ENCODE measurements at regions not wholly inside any gene's neighbourhood (a gene's known extent, or its start where the extent isn't known, plus 50 kb on each side); places are given as distances from the start of the nearest gene placed in this dataset.

- ChIA-PET CTCF (interaction anchor here (0.6 to 1.4 kb wide), 12 partner anchors 10 to 258 kb away, joined by 3 to 10 read pairs (median 4); no protein-coding TSS in a partner anchor), POLR2A (no interaction called here)
Observed at GRCh38 chr6:3990692-3991491, 88.0 kb downstream of the FAM217A start.

GRCh38 chr6:3991941-3992340 lies 87.0 kb downstream of the FAM217A start:
- POLR2A ChIA-PET: no interaction called here
- CTCF ChIA-PET: interaction anchor here (0.7 to 1.4 kb wide), 3 partner anchors 230 to 259 kb away, joined by 3 to 8 read pairs (median 3); no protein-coding TSS in a partner anchor

- ChIA-PET CTCF (no interaction called here), POLR2A (no interaction called here)
Observed at GRCh38 chr6:3996349-3996748, 82.6 kb downstream of the FAM217A start.

DNA sequence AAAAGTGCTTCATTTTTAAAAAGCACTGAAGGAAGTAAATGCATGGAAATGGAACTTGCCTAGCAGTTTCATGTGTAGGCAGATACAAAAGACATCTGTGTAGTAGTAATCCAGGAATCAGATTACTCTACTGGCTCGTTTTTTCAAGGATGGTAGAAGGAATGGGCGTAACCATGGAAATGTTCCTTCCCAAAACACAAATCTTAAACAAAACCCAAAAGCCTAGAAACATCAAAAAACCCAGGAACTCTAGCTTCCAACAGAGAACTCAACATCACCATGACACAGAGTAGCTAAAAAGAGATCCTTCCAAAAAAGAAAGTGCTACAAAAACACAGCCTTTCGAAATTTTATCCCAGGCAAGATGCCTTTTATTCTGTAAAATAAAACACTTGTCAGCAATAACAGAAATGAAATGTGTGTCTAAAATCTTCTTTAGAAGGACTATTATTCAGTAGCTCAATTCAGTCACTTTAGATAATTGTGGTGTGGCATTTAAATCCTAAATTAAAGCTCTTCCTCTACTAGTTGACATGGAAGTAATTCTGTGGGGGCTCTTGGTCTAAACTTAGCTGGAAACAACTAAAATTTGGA lies 81.7 kb downstream of the FAM217A start:
- ChIA-PET CTCF (interaction anchor here (1.3 kb wide), 1 partner anchor 148 kb away, joined by 4 read pairs; the partner anchor contains the start of gene FAM50B), POLR2A (no interaction called here)

GRCh38 chr6:3999800-4000661 lies 78.9 kb downstream of the FAM217A start:
- ChIA-PET POLR2A (no interaction called here), CTCF (interaction anchor here (0.6 kb wide), 1 partner anchor 102 kb away, joined by 3 read pairs; no protein-coding TSS in a partner anchor)

DNA sequence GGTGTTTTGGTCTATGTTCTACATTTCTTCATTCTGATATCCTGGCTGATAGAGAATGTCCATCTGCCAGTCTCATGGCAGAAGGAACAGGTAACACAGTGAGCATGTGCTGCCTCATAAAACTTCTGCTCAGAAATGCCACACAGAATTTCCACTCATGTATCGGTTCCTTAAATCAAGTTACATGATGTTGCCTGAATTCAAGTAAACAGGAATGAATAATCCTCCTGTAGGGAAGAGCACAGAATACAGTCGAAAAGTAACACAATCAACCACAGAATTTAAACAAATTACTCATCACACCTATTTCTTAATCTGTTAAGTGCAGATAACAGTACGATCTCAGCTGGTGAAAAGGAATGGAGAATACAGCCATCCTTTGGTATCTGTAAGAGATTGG lies 74.7 kb downstream of the FAM217A start:
- CTCF ChIA-PET: no interaction called here
- POLR2A ChIA-PET: no interaction called here

DNA sequence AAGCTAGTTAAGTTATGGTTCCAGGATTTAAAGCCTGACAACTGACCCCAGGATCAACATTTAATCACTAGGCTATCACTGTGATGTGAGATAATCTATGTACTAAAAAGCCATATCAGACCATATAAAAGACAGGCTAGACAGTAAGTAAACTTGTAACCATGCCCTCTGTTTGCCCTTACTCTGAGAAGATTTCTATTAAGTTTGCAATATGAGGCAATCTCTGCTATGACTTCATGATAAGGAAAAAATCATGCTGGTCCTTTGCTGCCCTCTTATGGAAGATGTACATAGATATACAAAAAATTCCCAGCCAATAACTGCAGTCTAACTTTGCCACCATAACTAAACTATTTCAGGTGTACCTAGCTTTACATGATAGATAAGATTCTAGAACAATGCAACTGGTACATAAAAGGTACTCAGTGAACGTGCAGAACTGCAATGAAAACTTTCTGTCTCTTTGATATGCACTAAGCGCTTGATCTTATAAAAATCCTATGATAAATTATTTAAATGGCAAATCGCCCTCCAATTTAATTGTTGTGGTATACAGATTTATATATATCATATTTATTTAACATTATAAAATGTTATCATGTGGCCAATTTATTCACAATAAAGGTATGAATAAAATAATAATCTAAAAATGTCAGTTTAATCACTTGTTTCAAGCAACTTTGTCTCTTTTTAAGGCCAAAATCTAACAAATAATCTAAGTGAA lies 70.5 kb downstream of the FAM217A start:
- CTCF ChIA-PET: interaction anchor here (0.8 to 2.5 kb wide), 7 partner anchors 10 to 266 kb away, joined by 3 to 8 read pairs (median 3); partner anchors contain the start of gene FAM50B
- POLR2A ChIA-PET: interaction anchor here (1.1 to 1.2 kb wide), 3 partner anchors 10 to 13 kb away, joined by 3 to 7 read pairs (median 3); a partner anchor contains a TSS

DNA sequence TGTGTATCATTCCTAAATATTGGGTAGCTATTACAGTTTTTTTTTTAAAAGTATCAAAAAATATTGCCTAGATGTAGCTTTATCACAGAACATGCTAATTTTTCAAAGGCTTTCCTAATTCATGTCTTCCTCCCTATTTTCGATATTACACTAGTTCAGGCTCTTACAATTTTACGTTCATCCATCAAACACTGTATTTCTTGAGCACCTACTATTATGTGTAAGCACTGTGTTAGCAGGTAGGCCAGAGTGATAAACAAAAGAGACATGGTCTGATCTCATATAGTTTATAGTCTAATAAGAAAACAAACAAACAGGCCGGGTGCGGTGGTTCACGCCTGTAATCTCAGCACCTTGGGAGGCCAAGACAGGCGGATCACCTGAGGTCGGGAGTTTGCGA lies 69.5 kb downstream of the FAM217A start:
- ChIA-PET CTCF (interaction anchor here (1.1 to 2.5 kb wide), 3 partner anchors 9 to 14 kb away, joined by 3 to 8 read pairs (median 6); a partner anchor contains a TSS), POLR2A (interaction anchor here (0.9 kb wide), 1 partner anchor 12 kb away, joined by 4 read pairs; a partner anchor contains a TSS)

DNA sequence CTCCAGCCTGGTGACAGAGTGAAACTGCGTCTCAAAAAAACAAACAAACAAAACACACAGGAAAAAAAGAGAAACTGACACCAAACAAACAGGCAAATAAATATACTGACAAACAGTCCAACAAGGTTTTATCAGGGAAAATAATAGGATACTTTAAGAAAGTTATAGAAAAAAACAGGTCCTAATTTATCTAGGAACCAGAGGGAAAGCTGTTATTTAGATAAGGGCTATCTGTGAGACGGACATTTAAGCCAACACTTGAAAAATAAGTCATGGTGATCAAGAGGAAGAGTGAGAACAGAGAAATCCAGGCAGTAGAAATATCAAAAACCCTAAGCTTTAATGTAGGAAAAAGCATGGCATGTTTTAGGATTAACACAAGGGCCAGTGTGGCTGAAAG lies 68.9 kb downstream of the FAM217A start:
- POLR2A ChIA-PET: no interaction called here

GRCh38 chr6:4010689-4011090 lies 68.2 kb downstream of the FAM217A start:
- ChIA-PET CTCF (interaction anchor here (1.8 to 2.5 kb wide), 2 partner anchors 8 to 11 kb away, joined by 6 to 8 read pairs; a partner anchor contains a TSS), POLR2A (no interaction called here)

More for the DNA sequence above, 68.9 kb downstream of the FAM217A start:
- CTCF ChIA-PET: interaction anchor here (1.8 to 2.5 kb wide), 2 partner anchors 9 to 12 kb away, joined by 6 to 8 read pairs; a partner anchor contains a TSS

DNA sequence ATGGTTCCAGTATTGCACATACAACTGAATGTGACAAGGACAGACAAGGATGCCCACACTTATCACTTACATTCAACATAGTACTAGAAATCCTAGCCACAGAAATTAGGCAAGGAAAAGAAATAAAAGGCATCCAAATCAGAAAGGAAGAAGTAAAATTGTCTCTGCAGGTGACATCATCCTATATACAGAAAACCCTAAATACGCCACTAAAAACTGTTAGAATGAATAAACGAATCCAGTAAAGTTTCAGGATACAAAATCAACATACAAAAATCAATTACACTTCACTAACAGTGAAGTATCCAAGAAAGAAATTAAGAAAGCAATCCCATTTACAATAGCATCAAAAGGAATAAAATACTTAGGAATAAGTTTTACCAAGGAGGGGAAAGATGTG lies 66.1 kb downstream of the FAM217A start:
- ChIA-PET POLR2A (no interaction called here), CTCF (interaction anchor here (0.8 kb wide), 2 partner anchors 80 to 163 kb away, joined by 3 to 5 read pairs; partner anchors contain the start of gene FAM50B)

DNA sequence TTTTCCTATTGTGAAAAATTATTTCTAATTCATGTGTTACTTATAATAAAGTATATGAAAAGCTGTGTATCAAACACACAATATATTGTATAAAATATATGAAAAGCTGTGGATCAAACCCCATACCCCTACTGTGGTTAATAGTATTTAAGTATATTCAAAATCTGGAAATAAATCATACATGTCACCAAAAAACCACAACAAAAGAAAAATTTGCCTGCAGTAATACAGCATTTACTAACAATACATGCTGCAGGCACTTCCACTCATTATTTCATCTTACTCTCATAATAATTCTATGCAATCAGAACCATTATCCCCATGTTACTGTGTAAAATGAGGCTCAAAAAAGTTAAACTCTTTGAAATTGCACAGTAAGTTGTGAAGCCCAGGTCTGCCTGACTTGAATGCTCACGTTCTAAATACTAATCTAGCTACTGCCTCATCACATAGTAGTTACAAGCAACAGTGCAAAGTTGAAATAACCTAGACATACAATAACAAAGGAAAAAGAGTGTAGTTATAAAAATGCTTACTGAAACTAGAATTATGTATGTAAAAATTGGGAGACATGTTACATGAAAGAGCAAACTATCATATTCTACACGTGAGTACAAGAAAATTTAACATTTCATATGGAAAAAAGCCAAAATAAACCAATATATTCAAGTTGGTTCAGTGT lies 61.7 kb downstream of the FAM217A start:
- POLR2A ChIA-PET: no interaction called here

DNA sequence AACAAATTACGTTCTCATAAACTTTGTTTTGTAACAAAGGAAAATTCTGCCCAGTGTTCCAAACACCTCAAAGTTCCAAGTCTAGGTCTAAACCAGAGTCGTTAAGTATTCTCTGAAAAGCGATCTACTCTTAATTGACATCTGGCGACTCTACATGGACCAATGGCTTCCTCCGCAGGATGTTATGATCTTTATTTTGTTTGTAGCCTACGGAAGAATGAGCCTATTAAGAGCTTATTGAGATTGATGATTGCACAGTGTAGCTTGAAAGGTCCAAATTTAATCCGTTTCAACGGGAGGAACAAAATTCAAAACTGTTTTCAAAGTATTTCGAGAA lies 61.1 kb downstream of the FAM217A start:
- ChIA-PET CTCF (interaction anchor here (2.2 kb wide), 1 partner anchor 8 kb away, joined by 8 read pairs; no protein-coding TSS in a partner anchor), POLR2A (interaction anchor here (0.5 to 1.5 kb wide), 4 partner anchors 118 to 1267 kb away, joined by 3 to 9 read pairs (median 4); partner anchors contain the start of genes ECI2 and MYLK4)

More for the DNA sequence above, 61.7 kb downstream of the FAM217A start:
- CTCF ChIA-PET: no interaction called here

DNA sequence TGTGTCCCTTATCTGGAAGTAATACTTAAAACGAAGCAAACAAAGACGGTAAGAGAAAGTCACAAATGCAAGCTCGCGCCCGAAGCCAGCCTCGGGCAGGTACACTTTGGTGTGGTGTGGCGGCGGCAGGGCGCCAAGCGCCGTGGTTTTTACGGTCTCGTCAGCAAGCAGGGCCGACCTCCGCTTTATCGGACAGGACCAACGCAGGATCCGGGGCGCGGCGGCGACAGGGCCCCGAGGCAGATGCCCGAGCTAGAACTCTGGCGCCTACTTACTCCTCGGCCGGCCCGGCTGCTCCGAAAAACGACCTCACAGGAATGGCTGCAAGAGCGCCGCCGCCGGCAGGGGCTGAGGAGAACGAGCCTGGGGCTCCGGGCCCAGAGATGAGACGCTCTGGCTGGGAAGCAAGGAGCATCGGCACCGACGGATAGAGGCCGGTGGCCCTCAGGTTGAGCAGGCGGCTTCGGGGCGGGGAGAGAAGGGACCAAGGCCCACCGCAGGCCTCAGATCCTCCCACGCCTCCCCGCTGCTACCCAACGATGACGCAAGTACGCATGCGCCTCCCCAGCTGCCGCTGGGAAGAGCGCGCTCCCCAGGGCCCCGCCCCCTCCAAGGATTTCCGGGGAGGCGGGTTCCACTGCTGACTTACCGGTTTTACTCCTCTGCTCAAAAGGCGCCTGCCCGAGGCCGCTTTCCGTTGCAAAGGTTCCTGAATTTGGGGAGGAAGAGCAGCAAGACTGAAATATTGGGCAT lies 60.6 kb downstream of the FAM217A start:
- POLR2A ChIA-PET: interaction anchor here (0.5 to 1.5 kb wide), 5 partner anchors 10 to 1268 kb away, joined by 3 to 9 read pairs (median 3); partner anchors contain the start of genes ECI2 and MYLK4

More for the DNA sequence above, 60.6 kb downstream of the FAM217A start:
- CTCF ChIA-PET: interaction anchor here (2.2 kb wide), 1 partner anchor 9 kb away, joined by 8 read pairs; no protein-coding TSS in a partner anchor

Data from activated CD8-positive, alpha-beta memory T cell treated with anti-CD3 and anti-CD28 coated beads for 36 hours (primary cell).